Muscle layer of colon (tissue), 2 donors: ENCODE measurements at regions not wholly inside any gene's neighbourhood (a gene's known extent, or its start where the extent isn't known, plus 50 kb on each side); places are given as distances from the start of the nearest gene placed in this dataset.

Experiments
- H3K27ac ChIP-seq: one replicate; pipeline ENCODE4 v1.7.0; 2013; ENCODE audit warnings: low read depth, mild to moderate bottlenecking, low read length, moderate library complexity
- H3K27me3 ChIP-seq, 2 donors: one replicate each; pipeline ENCODE4 v1.7.0; 2013; ENCODE audit warnings: low read length in 2 of 2, mild to moderate bottlenecking in 2 of 2; ENCODE audit not compliant: insufficient read depth in 2 of 2, control insufficient read depth in 1 of 2
- H3K36me3 ChIP-seq: one replicate; pipeline ENCODE4 v1.7.0; 2013; ENCODE audit warnings: mild to moderate bottlenecking, low read length; ENCODE audit not compliant: insufficient read depth
- H3K4me1 ChIP-seq: one replicate; pipeline ENCODE4 v1.7.0; 2013; ENCODE audit warnings: mild to moderate bottlenecking, low read length; ENCODE audit not compliant: insufficient read depth
- H3K4me3 ChIP-seq, 2 donors: one replicate each; pipeline ENCODE4 v1.7.0; 2013; ENCODE audit warnings: low read length in 2 of 2, low read depth in 1 of 2, mild to moderate bottlenecking in 1 of 2, moderate library complexity in 1 of 2
- H3K9ac ChIP-seq: one replicate; pipeline ENCODE4 v1.7.0; 2013; ENCODE audit warnings: low read length
- H3K9me3 ChIP-seq: one replicate; pipeline ENCODE4 v1.7.0; 2013; ENCODE audit warnings: mild to moderate bottlenecking, low read length
- donor health status: abdominal sarcoma.
- donor health status: Adenocarcinoma of cecum.

- H3K27me3 ChIP-seq = no peaks in the 10 kb centered on the region
- H3K9me3 ChIP-seq = no peaks in the 10 kb centered on the region
- H3K9ac ChIP-seq = no peak overlapping the region
- no peaks in the 10 kb centered on the region for H3K4me1 ChIP-seq
- no peak overlapping the region for H3K27ac ChIP-seq
- no peaks in the 10 kb centered on the region for H3K36me3 ChIP-seq
- H3K4me3 ChIP-seq = no peak overlapping the region
Observed at GRCh38 chr4:13852411-13852810, 224.9 kb upstream of the BOD1L1 start.

GRCh38 chr4:13856387-13856786 lies 228.9 kb upstream of the BOD1L1 start:
- H3K9ac ChIP-seq = no peak overlapping the region
- H3K27ac ChIP-seq = no peak overlapping the region
- no peaks in the 10 kb centered on the region for H3K9me3 ChIP-seq
- H3K4me3 ChIP-seq = no peak overlapping the region
- H3K36me3 ChIP-seq = no peaks in the 10 kb centered on the region
- H3K27me3 ChIP-seq = no peaks in the 10 kb centered on the region
- H3K4me1 ChIP-seq = no peaks in the 10 kb centered on the region

- Histone ChIP-seq H3K4me3 (no peak overlapping the region), H3K27me3 (no peaks in the 10 kb centered on the region), H3K9me3 (no peaks in the 10 kb centered on the region), H3K27ac (no peak overlapping the region), H3K36me3 (no peaks in the 10 kb centered on the region), H3K4me1 (no peaks in the 10 kb centered on the region), H3K9ac (no peak overlapping the region)
Observed at GRCh38 chr4:13857397-13857796, 229.9 kb upstream of the BOD1L1 start.

- H3K4me1 ChIP-seq = no peaks in the 10 kb centered on the region
- no peaks in the 10 kb centered on the region for H3K27me3 ChIP-seq
- H3K9ac ChIP-seq = no peak overlapping the region
- no peak overlapping the region for H3K27ac ChIP-seq
- no peaks in the 10 kb centered on the region for H3K9me3 ChIP-seq
- H3K36me3 ChIP-seq = no peaks in the 10 kb centered on the region
- H3K4me3 ChIP-seq = no peak overlapping the region
Observed at GRCh38 chr4:13857800-13858199, 230.3 kb upstream of the BOD1L1 start.

- Histone ChIP-seq H3K27ac (no peak overlapping the region), H3K4me1 (no peaks in the 10 kb centered on the region), H3K4me3 (no peak overlapping the region), H3K27me3 (no peaks in the 10 kb centered on the region), H3K36me3 (no peaks in the 10 kb centered on the region), H3K9ac (no peak overlapping the region), H3K9me3 (no peaks in the 10 kb centered on the region)
Observed at GRCh38 chr4:13859423-13859822, 231.9 kb upstream of the BOD1L1 start.

- Histone ChIP-seq H3K27me3 (no peaks in the 10 kb centered on the region), H3K4me3 (no peak overlapping the region), H3K27ac (no peak overlapping the region), H3K4me1 (no peaks in the 10 kb centered on the region), H3K9me3 (no peaks in the 10 kb centered on the region), H3K36me3 (no peaks in the 10 kb centered on the region), H3K9ac (no peak overlapping the region)
Observed at GRCh38 chr4:13860126-13860525, 232.6 kb upstream of the BOD1L1 start.

- Histone ChIP-seq H3K27me3 (no peaks in the 10 kb centered on the region), H3K4me1 (no peaks in the 10 kb centered on the region), H3K27ac (no peak overlapping the region), H3K4me3 (no peak overlapping the region), H3K36me3 (no peaks in the 10 kb centered on the region), H3K9me3 (no peaks in the 10 kb centered on the region), H3K9ac (no peak overlapping the region)
Observed at GRCh38 chr4:13865871-13866669, 238.5 kb upstream of the BOD1L1 start.

GRCh38 chr4:13866881-13867280 lies 239.4 kb upstream of the BOD1L1 start:
- Histone ChIP-seq H3K9ac (no peak overlapping the region), H3K27me3 (no peaks in the 10 kb centered on the region), H3K9me3 (no peaks in the 10 kb centered on the region), H3K27ac (no peak overlapping the region), H3K36me3 (no peaks in the 10 kb centered on the region), H3K4me1 (no peaks in the 10 kb centered on the region), H3K4me3 (no peak overlapping the region)

- Histone ChIP-seq H3K4me3 (no peak overlapping the region), H3K27me3 (no peaks in the 10 kb centered on the region)
Observed at GRCh38 chr4:13872155-13872554, 244.6 kb upstream of the BOD1L1 start.

GRCh38 chr4:13872955-13873354 lies 245.4 kb upstream of the BOD1L1 start:
- Histone ChIP-seq H3K36me3 (no peaks in the 10 kb centered on the region), H3K4me3 (no peak overlapping the region), H3K4me1 (peaks cover 5% of the 10 kb centered on the region)

More at GRCh38 chr4:13872155-13872554, 244.6 kb upstream of the BOD1L1 start:
- no peak overlapping the region for H3K27ac ChIP-seq
- H3K9me3 ChIP-seq = no peaks in the 10 kb centered on the region
- peaks cover under 1% of the 10 kb centered on the region for H3K4me1 ChIP-seq
- no peaks in the 10 kb centered on the region for H3K36me3 ChIP-seq
- no peak overlapping the region for H3K9ac ChIP-seq

GRCh38 chr4:13875181-13875580 lies 247.7 kb upstream of the BOD1L1 start:
- H3K27ac ChIP-seq = no peak overlapping the region
- peaks cover 5% of the 10 kb centered on the region for H3K4me1 ChIP-seq
- H3K4me3 ChIP-seq = no peak overlapping the region
- H3K9ac ChIP-seq = no peak overlapping the region
- no peaks in the 10 kb centered on the region for H3K36me3 ChIP-seq
- H3K9me3 ChIP-seq = no peaks in the 10 kb centered on the region
- H3K27me3 ChIP-seq = no peaks in the 10 kb centered on the region

More at GRCh38 chr4:13872955-13873354, 245.4 kb upstream of the BOD1L1 start:
- Histone ChIP-seq H3K9me3 (no peaks in the 10 kb centered on the region), H3K9ac (no peak overlapping the region), H3K27ac (no peak overlapping the region), H3K27me3 (no peaks in the 10 kb centered on the region)

- H3K9me3 ChIP-seq = no peaks in the 10 kb centered on the region
- H3K27me3 ChIP-seq = no peaks in the 10 kb centered on the region
- no peak overlapping the region for H3K9ac ChIP-seq
- H3K4me1 ChIP-seq = peaks cover 5% of the 10 kb centered on the region
- H3K36me3 ChIP-seq = no peaks in the 10 kb centered on the region
- no peak overlapping the region for H3K4me3 ChIP-seq
- H3K27ac ChIP-seq = no peak overlapping the region
Observed at GRCh38 chr4:13876131-13876530, 248.6 kb upstream of the BOD1L1 start.
